Peyer's patch (tissue), 4 donors: ENCODE measurements at regions not wholly inside any gene's neighbourhood (a gene's known extent, or its start where the extent isn't known, plus 50 kb on each side); places are given as distances from the start of the nearest gene placed in this dataset.

ENCODE experiments used
- DNase-seq, 3 donors: peaks; one replicate each; pipeline ENCODE4 v3.0.0-alpha.2; 2017 to 2019
- H3K27ac ChIP-seq, 4 donors: fragments of 200-600 bp; sonication (generic); one replicate each; pipeline ENCODE4 v1.5.1; 2016 to 2019
- H3K27me3 ChIP-seq, 2 donors: fragments of 200-600 bp; sonication (generic); one replicate each; pipeline ENCODE4 v1.5.1; 2019
- H3K36me3 ChIP-seq, 3 donors: fragments of 200-600 bp; sonication (generic); one replicate each; pipeline ENCODE4 v1.5.1; 2016 to 2019
- H3K4me1 ChIP-seq, 4 donors: fragments of 200-600 bp; sonication (generic); one replicate each; pipeline ENCODE4 v1.5.1; 2016 to 2019
- H3K4me3 ChIP-seq, 4 donors: fragments of 200-600 bp; sonication (generic); 1 replicate in 3 of 4; 2 replicates in 1 of 4; pipeline ENCODE4 v1.5.1; 2016 to 2019; ENCODE audit warnings: mild to moderate bottlenecking in 1 of 4
- H3K9me3 ChIP-seq, 4 donors: fragments of 200-600 bp; sonication (generic); one replicate each; pipeline ENCODE4 v1.5.1; 2016 to 2019; ENCODE audit warnings: mild to moderate bottlenecking in 1 of 4
- POLR2A ChIP-seq, 2 donors: fragments of 450-650 bp; IDR thresholded peaks; one replicate each; pipeline ENCODE4 v1.5.1; 2017; ENCODE audit warnings: antibody characterized with exemption in 2 of 2, mild to moderate bottlenecking in 2 of 2, moderate library complexity in 2 of 2
- TF ChIP-seq, protein P1 (sequence below), 6 experiments: fragments of 450-650 bp in 4 of 6; fragments of 200-600 bp in 2 of 6; sonication (generic) in 1 of 6; IDR thresholded peaks; one replicate each; pipeline ENCODE4 v1.5.1; 2017 to 2019; ENCODE audit warnings: antibody characterized with exemption in 6 of 6, mild to moderate bottlenecking in 3 of 6, moderate library complexity in 1 of 6

DNA sequence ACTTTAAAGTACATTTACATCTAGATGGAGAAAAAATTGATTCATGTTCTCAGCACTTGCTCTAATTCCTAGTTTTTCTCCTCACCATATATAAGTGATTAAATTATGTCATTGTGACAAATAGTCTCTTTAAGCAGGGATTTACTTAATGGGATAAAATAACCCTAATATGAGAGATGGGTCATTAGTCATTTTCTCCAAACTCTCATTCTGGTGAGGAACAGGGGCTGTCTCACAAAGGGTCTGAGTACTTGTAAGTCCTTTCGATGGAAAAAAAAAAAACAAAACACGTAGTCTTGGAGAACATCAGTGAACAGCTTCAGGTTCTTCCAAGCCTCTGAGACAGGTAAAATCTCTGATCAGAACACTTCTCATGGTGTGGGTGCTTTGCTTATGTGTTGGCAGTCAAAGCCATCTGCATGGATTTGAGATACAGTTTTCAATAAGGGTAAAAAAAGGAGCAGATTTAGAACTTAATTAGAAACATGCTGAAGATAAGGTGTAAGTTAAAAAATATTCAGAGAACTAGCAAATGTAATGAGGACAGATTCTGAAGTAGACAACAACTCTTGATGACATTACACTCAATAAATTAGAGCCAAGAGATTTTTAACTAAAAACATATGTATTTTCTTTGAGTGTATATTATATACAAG, 1668.9 kb upstream of the MIR17HG start:
- Histone ChIP-seq H3K4me1 (no peaks in the 10 kb centered on the region), H3K9me3 (no peaks in the 10 kb centered on the region), H3K27me3 (no peaks in the 10 kb centered on the region), H3K4me3 (no peak overlapping the region), H3K27ac (no peak overlapping the region), H3K36me3 (no peaks in the 10 kb centered on the region)
- TF ChIP-seq, protein P1, sequence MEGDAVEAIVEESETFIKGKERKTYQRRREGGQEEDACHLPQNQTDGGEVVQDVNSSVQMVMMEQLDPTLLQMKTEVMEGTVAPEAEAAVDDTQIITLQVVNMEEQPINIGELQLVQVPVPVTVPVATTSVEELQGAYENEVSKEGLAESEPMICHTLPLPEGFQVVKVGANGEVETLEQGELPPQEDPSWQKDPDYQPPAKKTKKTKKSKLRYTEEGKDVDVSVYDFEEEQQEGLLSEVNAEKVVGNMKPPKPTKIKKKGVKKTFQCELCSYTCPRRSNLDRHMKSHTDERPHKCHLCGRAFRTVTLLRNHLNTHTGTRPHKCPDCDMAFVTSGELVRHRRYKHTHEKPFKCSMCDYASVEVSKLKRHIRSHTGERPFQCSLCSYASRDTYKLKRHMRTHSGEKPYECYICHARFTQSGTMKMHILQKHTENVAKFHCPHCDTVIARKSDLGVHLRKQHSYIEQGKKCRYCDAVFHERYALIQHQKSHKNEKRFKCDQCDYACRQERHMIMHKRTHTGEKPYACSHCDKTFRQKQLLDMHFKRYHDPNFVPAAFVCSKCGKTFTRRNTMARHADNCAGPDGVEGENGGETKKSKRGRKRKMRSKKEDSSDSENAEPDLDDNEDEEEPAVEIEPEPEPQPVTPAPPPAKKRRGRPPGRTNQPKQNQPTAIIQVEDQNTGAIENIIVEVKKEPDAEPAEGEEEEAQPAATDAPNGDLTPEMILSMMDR (IDR thresholded peaks at IDR 0.05): no peak
- no peak for TF ChIP-seq POLR2A (IDR thresholded peaks at IDR 0.05)
- no peak for DNase-seq

DNA sequence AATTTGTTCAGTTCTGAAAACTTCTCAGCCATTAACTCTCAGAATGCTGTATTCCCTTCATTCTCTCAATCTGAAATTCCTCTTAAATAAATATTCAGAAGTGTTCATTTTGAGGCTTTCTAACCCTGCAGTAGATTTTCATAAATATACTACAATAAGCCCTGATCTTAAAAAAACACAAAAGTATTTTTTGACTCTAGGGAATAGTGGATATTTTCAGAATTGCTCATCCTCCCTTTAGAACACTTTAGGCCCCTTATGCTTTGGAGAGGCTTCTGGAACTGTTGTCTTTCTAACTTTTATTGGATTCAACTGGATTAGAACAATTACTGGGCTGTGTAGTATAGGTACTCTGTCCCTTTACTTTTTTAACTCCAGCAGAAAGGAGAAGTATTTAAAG, 1662.6 kb upstream of the MIR17HG start:
- Histone ChIP-seq H3K4me1 (no peaks in the 10 kb centered on the region), H3K27ac (no peak overlapping the region), H3K36me3 (no peaks in the 10 kb centered on the region), H3K27me3 (no peaks in the 10 kb centered on the region), H3K9me3 (no peaks in the 10 kb centered on the region), H3K4me3 (no peak overlapping the region)
- TF ChIP-seq POLR2A (IDR thresholded peaks at IDR 0.05): no peak
- TF ChIP-seq, protein P1 (IDR thresholded peaks at IDR 0.05): no peak
- DNase-seq: no peak

DNA sequence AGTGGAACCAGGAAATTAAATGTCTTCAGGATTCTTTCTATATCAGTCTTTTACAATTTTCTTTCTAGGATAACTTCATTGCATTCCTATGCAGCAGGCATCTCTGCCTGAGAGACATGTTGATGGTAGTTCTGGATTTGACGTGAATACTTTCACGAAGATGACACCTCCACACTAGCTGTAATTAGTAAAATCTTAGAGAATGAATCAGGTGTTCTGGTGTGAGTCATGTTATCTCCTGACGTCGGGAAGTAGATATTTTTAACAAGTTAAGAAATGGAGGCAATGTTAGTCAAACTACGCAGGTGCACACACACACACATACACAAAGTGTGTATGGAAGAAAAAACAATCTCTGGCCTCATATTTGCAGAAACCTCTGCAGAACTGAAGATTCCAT, 1661.3 kb upstream of the MIR17HG start:
- Histone ChIP-seq H3K27me3 (no peaks in the 10 kb centered on the region), H3K36me3 (no peaks in the 10 kb centered on the region), H3K4me3 (no peak overlapping the region), H3K9me3 (no peaks in the 10 kb centered on the region), H3K4me1 (no peaks in the 10 kb centered on the region), H3K27ac (no peak overlapping the region)
- no peak for DNase-seq
- TF ChIP-seq POLR2A (IDR thresholded peaks at IDR 0.05): no peak
- TF ChIP-seq, protein P1 (IDR thresholded peaks at IDR 0.05): no peak

DNA sequence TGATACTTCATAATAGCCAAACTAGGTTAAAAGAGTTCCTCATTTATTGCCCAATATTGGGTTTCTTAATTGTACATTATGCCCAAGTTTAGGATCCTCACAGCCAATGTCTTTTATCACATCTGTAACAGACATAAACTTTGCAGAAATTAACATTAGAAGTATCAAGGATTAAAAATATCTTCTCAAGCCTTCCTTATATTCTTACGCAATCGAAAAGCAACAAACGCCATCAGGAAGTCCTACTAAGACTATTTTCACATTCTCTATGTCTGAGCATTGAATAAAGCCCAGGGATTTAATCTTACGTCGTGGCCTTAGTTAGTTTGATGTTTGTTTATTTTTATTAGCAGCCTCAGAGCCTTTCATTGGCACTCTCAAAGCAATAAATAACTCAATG, 1660.4 kb upstream of the MIR17HG start:
- H3K4me3 ChIP-seq: no peak overlapping the region
- no peak overlapping the region for H3K27ac ChIP-seq
- no peaks in the 10 kb centered on the region for H3K4me1 ChIP-seq
- no peaks in the 10 kb centered on the region for H3K9me3 ChIP-seq
- no peaks in the 10 kb centered on the region for H3K27me3 ChIP-seq
- TF ChIP-seq POLR2A (IDR thresholded peaks at IDR 0.05): no peak
- TF ChIP-seq, protein P1 (IDR thresholded peaks at IDR 0.05): no peak
- DNase-seq: no peak
- H3K36me3 ChIP-seq: no peaks in the 10 kb centered on the region

DNA sequence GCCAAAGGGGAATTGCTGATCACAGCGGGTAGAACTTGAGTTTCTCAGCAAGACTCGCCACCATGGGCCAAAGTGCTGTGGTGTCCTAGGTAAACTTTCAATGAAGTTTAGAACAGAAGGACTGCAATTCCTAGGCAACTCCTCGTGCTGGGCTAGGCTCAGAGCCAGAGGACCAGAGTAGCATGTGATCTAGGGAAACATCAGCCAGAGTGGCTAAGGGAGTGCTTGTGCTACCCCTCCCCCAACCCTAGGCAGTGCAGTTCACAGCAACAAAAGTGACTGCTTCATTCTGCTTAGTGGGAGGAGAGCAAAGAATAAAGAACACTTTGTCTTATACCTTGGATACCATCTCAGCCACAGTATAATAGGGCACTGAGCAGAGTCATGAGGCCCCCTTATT, 1658.6 kb upstream of the MIR17HG start:
- TF ChIP-seq, protein P1 (IDR thresholded peaks at IDR 0.05): no peak
- TF ChIP-seq POLR2A (IDR thresholded peaks at IDR 0.05): no peak
- Histone ChIP-seq H3K27me3 (no peaks in the 10 kb centered on the region), H3K4me1 (no peaks in the 10 kb centered on the region), H3K27ac (no peak overlapping the region), H3K36me3 (no peaks in the 10 kb centered on the region), H3K9me3 (no peaks in the 10 kb centered on the region), H3K4me3 (no peak overlapping the region)
- no peak for DNase-seq

DNA sequence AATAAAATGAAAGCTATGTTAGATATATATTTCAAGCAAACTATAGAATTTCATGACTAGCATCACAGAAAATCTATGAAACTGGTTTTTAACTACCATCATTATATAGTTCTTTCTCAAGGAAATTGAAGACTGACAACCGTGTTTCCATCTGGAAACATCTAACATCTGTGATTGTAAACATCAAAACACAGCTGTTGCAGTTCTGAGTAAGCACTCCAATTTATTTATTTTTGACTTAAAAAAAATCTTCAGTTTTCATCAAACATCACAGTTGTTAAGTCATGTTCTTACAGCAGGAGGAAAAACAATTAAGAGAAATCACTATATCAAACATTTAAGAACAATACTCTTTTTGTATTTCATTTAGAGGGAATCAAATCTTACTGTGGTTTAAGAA, 1653.0 kb upstream of the MIR17HG start:
- Histone ChIP-seq H3K4me3 (no peak overlapping the region), H3K9me3 (no peaks in the 10 kb centered on the region), H3K27me3 (no peaks in the 10 kb centered on the region), H3K4me1 (no peaks in the 10 kb centered on the region), H3K27ac (no peak overlapping the region), H3K36me3 (no peaks in the 10 kb centered on the region)
- DNase-seq: no peak
- TF ChIP-seq, protein P1 (IDR thresholded peaks at IDR 0.05): no peak
- no peak for TF ChIP-seq POLR2A (IDR thresholded peaks at IDR 0.05)
